GM12878 (cell line): ENCODE measurements at regions not wholly inside any gene's neighbourhood (a gene's known extent, or its start where the extent isn't known, plus 50 kb on each side); places are given as distances from the start of the nearest gene placed in this dataset.

Experiments used
- NBN ChIP-seq: fragments of 450-650 bp; IDR thresholded peaks from 2 replicates; pipeline ENCODE4 v1.6.1; 2016
- POLR2AphosphoS5 ChIP-seq: IDR thresholded peaks from 2 replicates; pipeline ENCODE4 v1.6.1; 2011; ENCODE audit warnings: mild to moderate bottlenecking, low read length, inconsistent platforms
- RAD21 ChIP-seq: IDR thresholded peaks from 2 replicates; pipeline ENCODE4 v1.6.1; 2011; ENCODE audit warnings: mild to moderate bottlenecking, low read depth, low read length, moderate library complexity; ENCODE audit not compliant: insufficient read depth

DNA sequence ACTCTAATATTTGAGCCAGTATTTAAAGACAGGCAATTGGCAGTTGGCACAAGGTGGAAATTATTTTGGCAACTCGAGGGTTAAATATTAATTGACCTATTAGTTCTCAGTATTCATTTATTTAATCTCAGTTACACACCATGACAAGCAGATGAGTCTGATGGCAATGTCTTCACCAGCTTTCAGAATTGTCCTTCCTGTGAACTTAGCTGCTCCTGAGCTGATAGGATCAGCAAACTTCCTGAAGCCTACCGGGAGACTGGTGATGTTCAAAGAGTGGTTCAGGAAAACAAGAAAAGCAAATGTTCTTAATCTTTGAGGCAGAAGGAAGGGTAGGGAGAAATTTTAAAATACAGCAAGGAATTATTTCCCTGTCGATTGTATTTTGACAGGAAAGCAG lies 522.2 kb downstream of the SOX2 start:
- TF ChIP-seq POLR2AphosphoS5 (no peak), NBN (no peak), RAD21 (no peak)
